Endodermal cell (in vitro differentiated cells): ENCODE measurements at regions not wholly inside any gene's neighbourhood (a gene's known extent, or its start where the extent isn't known, plus 50 kb on each side); places are given as distances from the start of the nearest gene placed in this dataset.

Experiments
- DNase-seq: peaks from one replicate; pipeline ENCODE4 v3.0.0-alpha.2; 2017
- H3K27ac ChIP-seq: 2 replicates; pipeline ENCODE4 v1.5.1; 2013; ENCODE audit warnings: mild to moderate bottlenecking, low read depth, low read length, moderate library complexity
- H3K27me3 ChIP-seq: 2 replicates; pipeline ENCODE4 v1.6.1; 2013; ENCODE audit warnings: mild to moderate bottlenecking, low read length, moderate library complexity; ENCODE audit not compliant: insufficient read depth, control insufficient read depth, poor library complexity, severe bottlenecking
- H3K36me3 ChIP-seq: 2 replicates; pipeline ENCODE4 v1.7.0; 2013; ENCODE audit warnings: mild to moderate bottlenecking, low read length, moderate library complexity; ENCODE audit not compliant: control insufficient read depth, insufficient read depth
- H3K4me1 ChIP-seq: one replicate; pipeline ENCODE4 v1.7.0; 2013; ENCODE audit warnings: low read length; ENCODE audit not compliant: control insufficient read depth, insufficient read depth
- H3K4me3 ChIP-seq: 2 replicates; pipeline ENCODE4 v1.5.1; 2013; ENCODE audit warnings: mild to moderate bottlenecking, low read length, moderate library complexity
- H3K9ac ChIP-seq: 2 replicates; pipeline ENCODE4 v1.6.1; 2013; ENCODE audit warnings: mild to moderate bottlenecking, low read length, moderate library complexity; ENCODE audit not compliant: poor library complexity, severe bottlenecking; ENCODE audit errors: extremely low read depth
- H3K9me3 ChIP-seq: 2 replicates; pipeline ENCODE4 v1.6.1; 2013; ENCODE audit warnings: mild to moderate bottlenecking, low read length, moderate library complexity; ENCODE audit not compliant: control insufficient read depth
- H3K27ac Mint-ChIP-seq: 2 replicates; pipeline ENCODE4 v1.8.0; 2020; ENCODE audit warnings: mixed read lengths
- H3K27me3 Mint-ChIP-seq: 2 replicates; pipeline ENCODE4 v1.8.0; 2021; ENCODE audit warnings: mild to moderate bottlenecking, mixed read lengths; ENCODE audit not compliant: insufficient read depth
- H3K36me3 Mint-ChIP-seq: 2 replicates; pipeline ENCODE4 v1.8.0; 2020; ENCODE audit warnings: low read depth, mixed read lengths
- H3K4me1 Mint-ChIP-seq: 2 replicates; pipeline ENCODE4 v1.8.0; 2020; ENCODE audit warnings: mixed read lengths
- H3K4me3 Mint-ChIP-seq: 2 replicates; pipeline ENCODE4 v1.8.0; 2020; ENCODE audit warnings: mild to moderate bottlenecking, moderate library complexity, mixed read lengths
- H3K9me3 Mint-ChIP-seq: 2 replicates; pipeline ENCODE4 v1.8.0; 2020; ENCODE audit warnings: mild to moderate bottlenecking, mixed read lengths
- CTCF ChIP-seq: fragments of 200-600 bp; sonication (generic); conservative IDR thresholded peaks from 2 replicates; pipeline ENCODE4 v1.5.0; 2021; ENCODE audit warnings: antibody characterized with exemption, mild to moderate bottlenecking
- whole genome bisulfite sequencing, 2 experiments: methylation state at CpG; one replicate each; pipeline versions ENCODE4 v1.1.5 to v1.1.7; 2013; ENCODE audit warnings: missing lambda C conversion rate in 2 of 2, mixed read lengths in 1 of 2; ENCODE audit not compliant: insufficient coverage in 1 of 2, insufficient read length in 1 of 2; 5-methylcytosine and 5-hydroxymethylcytosine counted together

GRCh38 chr6:113394216-113394615 lies 462.9 kb upstream of the MARCKS start:
- H3K27ac ChIP-seq, result no peak overlapping the region
- H3K36me3 ChIP-seq, result no peaks in the 10 kb centered on the region
- Mint-ChIP-seq H3K36me3 (no peaks in the 10 kb centered on the region), H3K4me3 (no peak overlapping the region), H3K27ac (no peak overlapping the region), H3K9me3 (no peaks in the 10 kb centered on the region), H3K27me3 (no peaks in the 10 kb centered on the region), H3K4me1 (peaks cover 1% of the 10 kb centered on the region)
- H3K4me3 ChIP-seq, result no peak overlapping the region
- H3K9ac ChIP-seq, result no peak overlapping the region
- H3K4me1 ChIP-seq, result no peaks in the 10 kb centered on the region
- no peaks in the 10 kb centered on the region for H3K27me3 ChIP-seq
- TF ChIP-seq CTCF, result no peak
- DNase-seq, result no peak
- no peaks in the 10 kb centered on the region for H3K9me3 ChIP-seq
- WGBS, 2 experiments, result 89 to 100% methylated on average over 2 to 4 of the region's 4 CpGs

- H3K9me3 ChIP-seq, result no peaks in the 10 kb centered on the region
- H3K27me3 ChIP-seq, result no peaks in the 10 kb centered on the region
- no peak overlapping the region for H3K9ac ChIP-seq
- H3K4me1 ChIP-seq, result no peaks in the 10 kb centered on the region
- WGBS, 2 experiments, result 96 to 100% methylated on average over 2 of the region's 2 CpGs
- no peaks in the 10 kb centered on the region for H3K27me3 Mint-ChIP-seq
- no peak for DNase-seq
- H3K9me3 Mint-ChIP-seq, result no peaks in the 10 kb centered on the region
- H3K4me3 Mint-ChIP-seq, result no peak overlapping the region
- no peak for TF ChIP-seq CTCF
- no peak overlapping the region for H3K4me3 ChIP-seq
- H3K27ac Mint-ChIP-seq, result no peak overlapping the region
- no peaks in the 10 kb centered on the region for H3K36me3 ChIP-seq
- H3K4me1 Mint-ChIP-seq, result peaks cover 1% of the 10 kb centered on the region
- no peak overlapping the region for H3K27ac ChIP-seq
- H3K36me3 Mint-ChIP-seq, result no peaks in the 10 kb centered on the region
Measured at GRCh38 chr6:113394729-113395128, 462.4 kb upstream of the MARCKS start.

GRCh38 chr6:113396730-113397129 lies 460.4 kb upstream of the MARCKS start:
- no peaks in the 10 kb centered on the region for H3K27me3 Mint-ChIP-seq
- H3K4me3 Mint-ChIP-seq, result no peak overlapping the region
- Histone ChIP-seq H3K36me3 (no peaks in the 10 kb centered on the region), H3K4me3 (no peak overlapping the region), H3K27me3 (no peaks in the 10 kb centered on the region), H3K4me1 (no peaks in the 10 kb centered on the region), H3K9ac (no peak overlapping the region), H3K27ac (no peak overlapping the region), H3K9me3 (no peaks in the 10 kb centered on the region)
- H3K27ac Mint-ChIP-seq, result no peak overlapping the region
- WGBS, 2 experiments, result 97% methylated on average over 2 of the region's 2 CpGs; no CpG with 5 or more reads in 1 of the 2 experiments
- H3K36me3 Mint-ChIP-seq, result no peaks in the 10 kb centered on the region
- no peak for DNase-seq
- H3K4me1 Mint-ChIP-seq, result peaks cover 1% of the 10 kb centered on the region
- TF ChIP-seq CTCF, result no peak
- no peaks in the 10 kb centered on the region for H3K9me3 Mint-ChIP-seq
